Activated CD4-positive, alpha-beta T cell treated with anti-CD3 and anti-CD28 coated beads for 36 hours (primary cell): ENCODE measurements at regions not wholly inside any gene's neighbourhood (a gene's known extent, or its start where the extent isn't known, plus 50 kb on each side); places are given as distances from the start of the nearest gene placed in this dataset.

ENCODE experiments used
- ATAC-seq: fragments of 200-7000 bp; cut with Tn5 transposase; one replicate; pipeline ENCODE4 v1.10.0; 2021; ENCODE audit warnings: mild to moderate bottlenecking, moderate library complexity
- CTCF ChIA-PET: fragments of 350-600 bp; sonication (Branson Sonifier 250); formaldehyde crosslinking; loops from one replicate; lab custom pipeline; 2021; ENCODE audit warnings: antibody characterized with exemption; lab: Charles Lee
- POLR2A ChIA-PET: fragments of 350-600 bp; sonication (Branson Sonifier 250); formaldehyde crosslinking; loops from one replicate; lab custom pipeline; 2021; ENCODE audit warnings: antibody characterized with exemption, inconsistent platforms; lab: Charles Lee
- DNase-seq: peaks from one replicate; pipeline ENCODE4 v3.0.0-alpha.2; 2020
- H3K27ac Mint-ChIP-seq: one replicate; pipeline ENCODE4 v1.8.0; 2021; ENCODE audit warnings: mixed read lengths
- H3K27me3 Mint-ChIP-seq: one replicate; pipeline ENCODE4 v1.8.0; 2021; ENCODE audit warnings: mixed read lengths
- H3K36me3 Mint-ChIP-seq: one replicate; pipeline ENCODE4 v1.8.0; 2021; ENCODE audit warnings: low read depth, mixed read lengths
- H3K4me1 Mint-ChIP-seq: one replicate; pipeline ENCODE4 v1.8.0; 2021; ENCODE audit warnings: mixed read lengths
- H3K4me3 Mint-ChIP-seq: one replicate; pipeline ENCODE4 v1.8.0; 2021; ENCODE audit warnings: mild to moderate bottlenecking, moderate library complexity, mixed read lengths
- H3K9me3 Mint-ChIP-seq: one replicate; pipeline ENCODE4 v1.8.0; 2021; ENCODE audit warnings: low read depth, mixed read lengths
- intact Hi-C, 2 experiments: fragments of 100-400 bp; cut with DNase I in 1 of 2; cut with micrococcal nuclease in 1 of 2; formaldehyde crosslinking; loops; one replicate each; pipeline versions ENCODE4 v1.14.2 to v1.15.1; 2022 to 2024; cut with DNase I, micrococcal nuclease

GRCh38 chr5:65068410-65068809 lies 299.7 kb downstream of the CWC27 start:
- ChIA-PET CTCF (no interaction called here), POLR2A (no interaction called here)
- ATAC-seq, result no peak
- H3K36me3 Mint-ChIP-seq, result no peaks in the 10 kb centered on the region
- peaks cover 17% of the 10 kb centered on the region for H3K27me3 Mint-ChIP-seq
- H3K4me1 Mint-ChIP-seq, result no peaks in the 10 kb centered on the region
- H3K27ac Mint-ChIP-seq, result no peak overlapping the region
- no peak overlapping the region for H3K4me3 Mint-ChIP-seq
- intact Hi-C loops, result no loop called here
- H3K9me3 Mint-ChIP-seq, result no peaks in the 10 kb centered on the region
- no peak for DNase-seq

GRCh38 chr5:65070026-65070425 lies 301.3 kb downstream of the CWC27 start:
- H3K27ac Mint-ChIP-seq, result no peak overlapping the region
- H3K27me3 Mint-ChIP-seq, result peaks cover 15% of the 10 kb centered on the region
- ATAC-seq (no peak), DNase-seq (no peak)
- H3K9me3 Mint-ChIP-seq, result no peaks in the 10 kb centered on the region
- POLR2A ChIA-PET, result no interaction called here
- H3K4me3 Mint-ChIP-seq, result no peak overlapping the region
- no peaks in the 10 kb centered on the region for H3K36me3 Mint-ChIP-seq
- no peaks in the 10 kb centered on the region for H3K4me1 Mint-ChIP-seq
- CTCF ChIA-PET, result no interaction called here
- intact Hi-C loops, result no loop called here

- no peaks in the 10 kb centered on the region for H3K9me3 Mint-ChIP-seq
- ATAC-seq (no peak), DNase-seq (no peak)
- H3K4me1 Mint-ChIP-seq, result peaks cover 11% of the 10 kb centered on the region
- no peaks in the 10 kb centered on the region for H3K36me3 Mint-ChIP-seq
- H3K27ac Mint-ChIP-seq, result no peak overlapping the region
- intact Hi-C loops, result no loop called here
- H3K27me3 Mint-ChIP-seq, result peaks cover 8% of the 10 kb centered on the region
- ChIA-PET POLR2A (no interaction called here), CTCF (no interaction called here)
- no peak overlapping the region for H3K4me3 Mint-ChIP-seq
These were observed 304.1 kb downstream of the CWC27 start for GRCh38 chr5:65072850-65073249.

GRCh38 chr5:65073250-65073661 lies 304.5 kb downstream of the CWC27 start:
- no peak for ATAC-seq
- CTCF ChIA-PET, result interaction anchor here (0.6 kb wide), 1 partner anchor 223 kb away, joined by 3 read pairs; no protein-coding TSS in a partner anchor

GRCh38 chr5:65075623-65076250 lies 307.0 kb downstream of the CWC27 start:
- ChIA-PET POLR2A (no interaction called here), CTCF (interaction anchor here (0.7 to 2.1 kb wide), 5 partner anchors 11 to 408 kb away, joined by 3 to 6 read pairs (median 4); no protein-coding TSS in a partner anchor)
- no peak for ATAC-seq
- intact Hi-C loops, result loop anchor here (1.0 to 2.0 kb wide), 3 partner anchors 41 to 408 kb away; no protein-coding TSS in a partner anchor
- Mint-ChIP-seq H3K27ac (no peak overlapping the region), H3K36me3 (no peaks in the 10 kb centered on the region), H3K4me3 (no peak overlapping the region), H3K4me1 (peaks cover 11% of the 10 kb centered on the region), H3K27me3 (peaks cover 8% of the 10 kb centered on the region), H3K9me3 (no peaks in the 10 kb centered on the region)
- DNase-seq, result no peak

More at GRCh38 chr5:65073250-65073661, 304.5 kb downstream of the CWC27 start:
- no peaks in the 10 kb centered on the region for H3K36me3 Mint-ChIP-seq
- no peak for DNase-seq
- no peak overlapping the region for H3K27ac Mint-ChIP-seq
- H3K9me3 Mint-ChIP-seq, result no peaks in the 10 kb centered on the region
- POLR2A ChIA-PET, result no interaction called here
- intact Hi-C loops, result no loop called here
- H3K4me1 Mint-ChIP-seq, result peaks cover 11% of the 10 kb centered on the region
- H3K27me3 Mint-ChIP-seq, result peaks cover 8% of the 10 kb centered on the region
- H3K4me3 Mint-ChIP-seq, result no peak overlapping the region

- H3K36me3 Mint-ChIP-seq, result no peaks in the 10 kb centered on the region
- H3K9me3 Mint-ChIP-seq, result no peaks in the 10 kb centered on the region
- ChIA-PET POLR2A (no interaction called here), CTCF (interaction anchor here (0.7 to 2.1 kb wide), 5 partner anchors 10 to 407 kb away, joined by 3 to 6 read pairs (median 4); no protein-coding TSS in a partner anchor)
- peaks cover 11% of the 10 kb centered on the region for H3K4me1 Mint-ChIP-seq
- ATAC-seq (peak; percentile 99), DNase-seq (peak; percentile 74)
- no peak overlapping the region for H3K4me3 Mint-ChIP-seq
- H3K27me3 Mint-ChIP-seq, result peaks cover 8% of the 10 kb centered on the region
- no peak overlapping the region for H3K27ac Mint-ChIP-seq
- intact Hi-C loops, result loop anchor here (1.0 to 2.0 kb wide), 3 partner anchors 42 to 407 kb away; no protein-coding TSS in a partner anchor
These were observed 307.6 kb downstream of the CWC27 start for GRCh38 chr5:65076251-65076869.

GRCh38 chr5:65077653-65078052 lies 308.9 kb downstream of the CWC27 start:
- no peak for ATAC-seq
- no peak for DNase-seq
- Mint-ChIP-seq H3K27ac (no peak overlapping the region), H3K36me3 (no peaks in the 10 kb centered on the region), H3K27me3 (peaks cover 3% of the 10 kb centered on the region), H3K9me3 (no peaks in the 10 kb centered on the region), H3K4me1 (peaks cover 11% of the 10 kb centered on the region), H3K4me3 (no peak overlapping the region)
- ChIA-PET POLR2A (no interaction called here), CTCF (interaction anchor here (0.6 to 2.1 kb wide), 3 partner anchors 17 to 406 kb away, joined by 3 to 6 read pairs (median 3); no protein-coding TSS in a partner anchor)
- intact Hi-C loops, result loop anchor here in 1 of 2 experiments (2.0 kb wide), 1 partner anchor 43 kb away; no protein-coding TSS in a partner anchor

- H3K4me3 Mint-ChIP-seq, result no peak overlapping the region
- intact Hi-C loops, result no loop called here
- H3K27me3 Mint-ChIP-seq, result peaks cover 2% of the 10 kb centered on the region
- CTCF ChIA-PET, result interaction anchor here (0.6 to 1.1 kb wide), 3 partner anchors 17 to 118 kb away, joined by 3 read pairs; no protein-coding TSS in a partner anchor
- no peak overlapping the region for H3K27ac Mint-ChIP-seq
- H3K36me3 Mint-ChIP-seq, result no peaks in the 10 kb centered on the region
- H3K4me1 Mint-ChIP-seq, result peaks cover 11% of the 10 kb centered on the region
- no peaks in the 10 kb centered on the region for H3K9me3 Mint-ChIP-seq
- POLR2A ChIA-PET, result no interaction called here
- ATAC-seq (no peak), DNase-seq (no peak)
These were observed 309.6 kb downstream of the CWC27 start for GRCh38 chr5:65078331-65078730.

GRCh38 chr5:65081071-65081470 lies 312.3 kb downstream of the CWC27 start:
- ATAC-seq (no peak), DNase-seq (no peak)
- Mint-ChIP-seq H3K27me3 (peaks cover 2% of the 10 kb centered on the region), H3K4me3 (no peak overlapping the region), H3K36me3 (no peaks in the 10 kb centered on the region), H3K4me1 (peaks cover 10% of the 10 kb centered on the region), H3K27ac (no peak overlapping the region), H3K9me3 (no peaks in the 10 kb centered on the region)
- intact Hi-C loops, result no loop called here
- ChIA-PET POLR2A (no interaction called here), CTCF (no interaction called here)

GRCh38 chr5:65084795-65085515 lies 316.2 kb downstream of the CWC27 start:
- ATAC-seq (no peak), DNase-seq (no peak)
- H3K27me3 Mint-ChIP-seq, result peaks cover under 1% of the 10 kb centered on the region
- ChIA-PET CTCF (no interaction called here), POLR2A (no interaction called here)
- no peak overlapping the region for H3K4me3 Mint-ChIP-seq
- intact Hi-C loops, result no loop called here
- no peaks in the 10 kb centered on the region for H3K9me3 Mint-ChIP-seq
- H3K27ac Mint-ChIP-seq, result no peak overlapping the region
- H3K36me3 Mint-ChIP-seq, result no peaks in the 10 kb centered on the region
- no peaks in the 10 kb centered on the region for H3K4me1 Mint-ChIP-seq

GRCh38 chr5:65085516-65085850 lies 316.8 kb downstream of the CWC27 start:
- Mint-ChIP-seq H3K4me3 (no peak overlapping the region), H3K9me3 (no peaks in the 10 kb centered on the region), H3K4me1 (no peaks in the 10 kb centered on the region), H3K36me3 (no peaks in the 10 kb centered on the region), H3K27me3 (peaks cover 2% of the 10 kb centered on the region), H3K27ac (no peak overlapping the region)
- ATAC-seq, result no peak
- no peak for DNase-seq
- ChIA-PET CTCF (no interaction called here), POLR2A (no interaction called here)
- intact Hi-C loops, result no loop called here
